B cell (primary cell): ENCODE measurements at regions not wholly inside any gene's neighbourhood (a gene's known extent, or its start where the extent isn't known, plus 50 kb on each side); places are given as distances from the start of the nearest gene placed in this dataset.

Experiments
- ATAC-seq: fragments of 200-7000 bp; cut with Tn5 transposase; one replicate; pipeline ENCODE4 v1.10.0; 2021; ENCODE audit warnings: low read depth, mild to moderate bottlenecking, moderate number of reproducible peaks, moderate library complexity
- CTCF ChIA-PET: fragments of 350-600 bp; sonication (Branson Sonifier 250); formaldehyde crosslinking; loops from one replicate; lab custom pipeline; 2021; ENCODE audit warnings: antibody characterized with exemption, inconsistent platforms; lab: Charles Lee
- POLR2A ChIA-PET: fragments of 350-600 bp; sonication (Branson Sonifier 250); formaldehyde crosslinking; loops from one replicate; lab custom pipeline; 2021; ENCODE audit warnings: antibody characterized with exemption; lab: Charles Lee
- DNase-seq: peaks from one replicate; pipeline ENCODE4 v3.0.0; 2013
- H2AFZ ChIP-seq: 2 replicates; pipeline ENCODE4 v1.6.1; 2012; ENCODE audit warnings: mild to moderate bottlenecking, low read depth, low read length; ENCODE audit not compliant: insufficient read depth, poor library complexity, severe bottlenecking
- H3K27ac ChIP-seq, 2 donors: 1 replicate in 1 of 2; 2 replicates in 1 of 2; pipeline ENCODE4 v1.5.1; 2012 to 2013; ENCODE audit warnings: low read length in 2 of 2, mild to moderate bottlenecking in 2 of 2, moderate library complexity in 1 of 2
- H3K27me3 ChIP-seq, 4 experiments: fragments of 200-600 bp in 1 of 4; sonication (generic) in 1 of 4; replicated peaks in 1 of 4; 1 replicate in 2 of 4; 2 replicates in 2 of 4; pipeline versions ENCODE4 v1.6.1 to v1.7.0; 2013 to 2016; ENCODE audit warnings: low read length in 3 of 4, mild to moderate bottlenecking in 2 of 4, mixed read lengths in 1 of 4, moderate library complexity in 1 of 4; ENCODE audit not compliant: insufficient read depth in 4 of 4, control insufficient read depth in 3 of 4; ENCODE audit errors: control extremely low read depth in 1 of 4
- H3K36me3 ChIP-seq, 2 experiments: replicated peaks in 1 of 2; 1 replicate in 1 of 2; 2 replicates in 1 of 2; pipeline versions ENCODE4 v1.6.1 to v1.7.1; 2013; ENCODE audit warnings: low read length in 1 of 2; ENCODE audit not compliant: insufficient read depth in 2 of 2, control insufficient read depth in 1 of 2; ENCODE audit errors: control extremely low read depth in 1 of 2, extremely low read depth in 1 of 2
- H3K4me1 ChIP-seq, 2 donors: fragments of 200-600 bp in 1 of 2; sonication (generic) in 1 of 2; 1 replicate in 1 of 2; 2 replicates in 1 of 2; pipeline versions ENCODE4 v1.5.1 to v1.6.1; 2013 to 2017; ENCODE audit warnings: low read length in 2 of 2; ENCODE audit not compliant: control insufficient read depth in 2 of 2, insufficient read depth in 2 of 2
- H3K4me2 ChIP-seq: replicated peaks from 2 replicates; pipeline ENCODE3; 2012; ENCODE audit warnings: mild to moderate bottlenecking, low read depth, low read length; ENCODE audit not compliant: poor library complexity, severe bottlenecking
- H3K4me3 ChIP-seq, 5 experiments: fragments of 200-600 bp in 1 of 5; sonication (generic) in 1 of 5; 1 replicate in 3 of 5; 2 replicates in 2 of 5; pipeline versions ENCODE4 v1.5.1 to v1.7.0; 2011 to 2016; ENCODE audit warnings: low read length in 4 of 5, mild to moderate bottlenecking in 4 of 5, low read depth in 2 of 5, control low read depth in 1 of 5, moderate library complexity in 1 of 5; ENCODE audit not compliant: insufficient read depth in 1 of 5; ENCODE audit errors: control extremely low read depth in 1 of 5, extremely low read depth in 1 of 5
- H3K79me2 ChIP-seq: fragments of 200-600 bp; sonication (generic); one replicate; pipeline ENCODE4 v1.6.0; 2016; ENCODE audit warnings: low read length; ENCODE audit not compliant: control insufficient read depth, insufficient read depth
- H3K9ac ChIP-seq: fragments of 200-600 bp; sonication (generic); 2 replicates; pipeline ENCODE4 v1.6.1; 2017; ENCODE audit warnings: mild to moderate bottlenecking, low read length, moderate library complexity
- H3K9me3 ChIP-seq, 3 donors: one replicate each; pipeline versions ENCODE4 v1.6.1 to v1.7.1; 2013; ENCODE audit warnings: low read length in 2 of 3; ENCODE audit not compliant: control insufficient read depth in 2 of 3, insufficient read depth in 1 of 3; ENCODE audit errors: control extremely low read depth in 1 of 3
- H4K20me1 ChIP-seq: 2 replicates; pipeline ENCODE4 v1.6.0; 2012; ENCODE audit warnings: mild to moderate bottlenecking, low read length; ENCODE audit not compliant: insufficient read depth, control insufficient read depth, poor library complexity, severe bottlenecking
- H3K27ac Mint-ChIP-seq: one replicate; pipeline ENCODE4 v1.8.0; 2021; ENCODE audit warnings: mixed read lengths
- H3K27me3 Mint-ChIP-seq: one replicate; pipeline ENCODE4 v1.8.0; 2021; ENCODE audit warnings: mixed read lengths
- H3K4me1 Mint-ChIP-seq: one replicate; pipeline ENCODE4 v1.8.0; 2021; ENCODE audit warnings: mixed read lengths
- H3K4me3 Mint-ChIP-seq: one replicate; pipeline ENCODE4 v1.8.0; 2021; ENCODE audit warnings: mixed read lengths
- H3K9me3 Mint-ChIP-seq: one replicate; pipeline ENCODE4 v1.8.0; 2022; ENCODE audit warnings: mixed read lengths; ENCODE audit not compliant: insufficient read depth
- EZH2 ChIP-seq: IDR thresholded peaks from 2 replicates; pipeline ENCODE4 v1.6.1; 2012; ENCODE audit warnings: borderline replicate concordance, low read depth, mild to moderate bottlenecking, moderate library complexity, low read length; ENCODE audit not compliant: insufficient read depth, poor library complexity, severe bottlenecking
- WGBS: methylation state at CpG from one replicate; pipeline ENCODE4 v1.1.5; 2013; ENCODE audit warnings: missing lambda C conversion rate; ENCODE audit not compliant: insufficient coverage; 5-methylcytosine and 5-hydroxymethylcytosine counted together
- intact Hi-C: fragments of 100-400 bp; cut with micrococcal nuclease; formaldehyde crosslinking; loops from one replicate; pipeline ENCODE4 v1.10.0; 2022
- TF ChIP-seq, protein P1 (sequence below): fragments of 200-600 bp; IDR thresholded peaks from one replicate; pipeline ENCODE4 v1.8.0; 2022; ENCODE audit warnings: antibody characterized with exemption, mild to moderate bottlenecking

GRCh38 chr10:129392855-129393254 lies 74.2 kb upstream of the MGMT start:
- H3K4me1 Mint-ChIP-seq = no peaks in the 10 kb centered on the region
- Histone ChIP-seq H3K27ac (no peak overlapping the region), H3K79me2 (no peaks in the 10 kb centered on the region), H2AFZ (no peak overlapping the region), H3K4me3 (no peak overlapping the region), H3K4me2 (no peak overlapping the region), H3K36me3 (no peaks in the 10 kb centered on the region), H3K27me3 (no peaks in the 10 kb centered on the region), H3K9ac (no peak overlapping the region), H3K4me1 (no peaks in the 10 kb centered on the region), H3K9me3 (no peaks in the 10 kb centered on the region), H4K20me1 (no peaks in the 10 kb centered on the region)
- CTCF ChIA-PET = no interaction called here
- H3K27me3 Mint-ChIP-seq = peaks cover 4% of the 10 kb centered on the region
- TF ChIP-seq, protein P1, sequence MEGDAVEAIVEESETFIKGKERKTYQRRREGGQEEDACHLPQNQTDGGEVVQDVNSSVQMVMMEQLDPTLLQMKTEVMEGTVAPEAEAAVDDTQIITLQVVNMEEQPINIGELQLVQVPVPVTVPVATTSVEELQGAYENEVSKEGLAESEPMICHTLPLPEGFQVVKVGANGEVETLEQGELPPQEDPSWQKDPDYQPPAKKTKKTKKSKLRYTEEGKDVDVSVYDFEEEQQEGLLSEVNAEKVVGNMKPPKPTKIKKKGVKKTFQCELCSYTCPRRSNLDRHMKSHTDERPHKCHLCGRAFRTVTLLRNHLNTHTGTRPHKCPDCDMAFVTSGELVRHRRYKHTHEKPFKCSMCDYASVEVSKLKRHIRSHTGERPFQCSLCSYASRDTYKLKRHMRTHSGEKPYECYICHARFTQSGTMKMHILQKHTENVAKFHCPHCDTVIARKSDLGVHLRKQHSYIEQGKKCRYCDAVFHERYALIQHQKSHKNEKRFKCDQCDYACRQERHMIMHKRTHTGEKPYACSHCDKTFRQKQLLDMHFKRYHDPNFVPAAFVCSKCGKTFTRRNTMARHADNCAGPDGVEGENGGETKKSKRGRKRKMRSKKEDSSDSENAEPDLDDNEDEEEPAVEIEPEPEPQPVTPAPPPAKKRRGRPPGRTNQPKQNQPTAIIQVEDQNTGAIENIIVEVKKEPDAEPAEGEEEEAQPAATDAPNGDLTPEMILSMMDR = no peak
- no peak for TF ChIP-seq EZH2
- no peak for DNase-seq
- no peaks in the 10 kb centered on the region for H3K9me3 Mint-ChIP-seq
- POLR2A ChIA-PET = no interaction called here
- H3K4me3 Mint-ChIP-seq = no peak overlapping the region
- no peak overlapping the region for H3K27ac Mint-ChIP-seq
- no peak for ATAC-seq
- 100% methylated on average over 1 of the region's 10 CpGs for WGBS
- intact Hi-C loops = no loop called here

GRCh38 chr10:129393812-129394211 lies 73.2 kb upstream of the MGMT start:
- TF ChIP-seq, protein P1 = no peak
- no peak for TF ChIP-seq EZH2
- H3K9me3 ChIP-seq = no peaks in the 10 kb centered on the region
- Mint-ChIP-seq H3K4me1 (no peaks in the 10 kb centered on the region), H3K27me3 (peaks cover 4% of the 10 kb centered on the region), H3K4me3 (no peak overlapping the region), H3K9me3 (no peaks in the 10 kb centered on the region), H3K27ac (no peak overlapping the region)
- no peak overlapping the region for H3K4me3 ChIP-seq
- no peak overlapping the region for H3K4me2 ChIP-seq
- no CpG with 5 or more reads among the region's 10 CpGs for WGBS
- H3K79me2 ChIP-seq = no peaks in the 10 kb centered on the region
- no peak for DNase-seq
- POLR2A ChIA-PET = no interaction called here
- no peaks in the 10 kb centered on the region for H4K20me1 ChIP-seq
- CTCF ChIA-PET = no interaction called here
- no peak overlapping the region for H3K9ac ChIP-seq
- no peak for ATAC-seq
- H3K36me3 ChIP-seq = no peaks in the 10 kb centered on the region
- H2AFZ ChIP-seq = no peak overlapping the region
- no peak overlapping the region for H3K27ac ChIP-seq
- no peaks in the 10 kb centered on the region for H3K4me1 ChIP-seq
- intact Hi-C loops = no loop called here
- H3K27me3 ChIP-seq = no peaks in the 10 kb centered on the region
